Panc1 (cell line): ENCODE measurements at regions not wholly inside any gene's neighbourhood (a gene's known extent, or its start where the extent isn't known, plus 50 kb on each side); places are given as distances from the start of the nearest gene placed in this dataset.

Experiments
- REST ChIP-seq, 2 experiments: IDR thresholded peaks; 2 replicates each; pipeline ENCODE4 v1.6.1; 2011 to 2012; ENCODE audit warnings: low read depth in 2 of 2, control low read depth in 1 of 2, low read length in 1 of 2, mild to moderate bottlenecking in 1 of 2, moderate library complexity in 1 of 2; ENCODE audit not compliant: insufficient read depth in 1 of 2
- SIN3A ChIP-seq: IDR thresholded peaks from 2 replicates; pipeline ENCODE4 v1.6.1; 2012; ENCODE audit warnings: low read depth, mild to moderate bottlenecking, low read length, moderate library complexity, borderline replicate concordance; ENCODE audit not compliant: insufficient read depth
- TCF7L2 ChIP-seq: IDR thresholded peaks from 2 replicates; pipeline ENCODE4 v1.6.1; 2011; ENCODE audit warnings: mild to moderate bottlenecking, low read depth, low read length, inconsistent platforms
- TF ChIP-seq, protein P1 (sequence below): fragments of 450-650 bp; IDR thresholded peaks from 2 replicates; pipeline ENCODE4 v1.5.1; 2017; ENCODE audit warnings: mild to moderate bottlenecking

DNA sequence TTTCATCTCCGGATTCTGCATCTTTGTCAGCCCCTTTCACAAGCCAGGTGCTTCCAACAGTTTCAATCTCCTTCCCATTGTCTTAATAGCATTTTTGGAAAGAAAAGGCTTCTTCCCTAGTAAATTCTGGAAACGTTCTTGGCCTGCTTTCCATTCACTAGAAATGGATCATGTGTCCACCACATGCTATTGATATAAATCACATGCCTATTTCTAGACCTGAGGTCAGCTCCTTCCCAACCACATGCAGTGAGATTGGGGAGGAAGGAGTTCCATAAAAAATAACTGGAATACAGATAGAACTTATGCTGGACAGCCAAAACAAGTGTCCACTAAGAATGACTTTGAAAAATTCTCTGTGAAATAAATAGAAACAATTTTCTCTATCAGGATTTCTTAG, 181.6 kb upstream of the TMEM161B start:
- TF ChIP-seq REST (IDR thresholded peaks at IDR 0.05; ENCODE audit: insufficient read depth in 1 of 2, low read depth in 2 of 2, low read length in 1 of 2): no peak
- TF ChIP-seq, protein P1, sequence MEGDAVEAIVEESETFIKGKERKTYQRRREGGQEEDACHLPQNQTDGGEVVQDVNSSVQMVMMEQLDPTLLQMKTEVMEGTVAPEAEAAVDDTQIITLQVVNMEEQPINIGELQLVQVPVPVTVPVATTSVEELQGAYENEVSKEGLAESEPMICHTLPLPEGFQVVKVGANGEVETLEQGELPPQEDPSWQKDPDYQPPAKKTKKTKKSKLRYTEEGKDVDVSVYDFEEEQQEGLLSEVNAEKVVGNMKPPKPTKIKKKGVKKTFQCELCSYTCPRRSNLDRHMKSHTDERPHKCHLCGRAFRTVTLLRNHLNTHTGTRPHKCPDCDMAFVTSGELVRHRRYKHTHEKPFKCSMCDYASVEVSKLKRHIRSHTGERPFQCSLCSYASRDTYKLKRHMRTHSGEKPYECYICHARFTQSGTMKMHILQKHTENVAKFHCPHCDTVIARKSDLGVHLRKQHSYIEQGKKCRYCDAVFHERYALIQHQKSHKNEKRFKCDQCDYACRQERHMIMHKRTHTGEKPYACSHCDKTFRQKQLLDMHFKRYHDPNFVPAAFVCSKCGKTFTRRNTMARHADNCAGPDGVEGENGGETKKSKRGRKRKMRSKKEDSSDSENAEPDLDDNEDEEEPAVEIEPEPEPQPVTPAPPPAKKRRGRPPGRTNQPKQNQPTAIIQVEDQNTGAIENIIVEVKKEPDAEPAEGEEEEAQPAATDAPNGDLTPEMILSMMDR: no peak
- no peak for TF ChIP-seq SIN3A
- TF ChIP-seq TCF7L2: no peak
